Loucy (cell line): ENCODE measurements at regions not wholly inside any gene's neighbourhood (a gene's known extent, or its start where the extent isn't known, plus 50 kb on each side); places are given as distances from the start of the nearest gene placed in this dataset.

Experiments used
- H2AFZ ChIP-seq: fragments of 200-600 bp; sonication (generic); 2 replicates; pipeline ENCODE4 v1.6.0; 2016; ENCODE audit warnings: antibody characterized with exemption, mild to moderate bottlenecking, low read length, moderate library complexity
- H3F3A ChIP-seq: fragments of 200-600 bp; 2 replicates; pipeline ENCODE4 v1.6.0; 2016; ENCODE audit warnings: antibody characterized with exemption, low read depth, mild to moderate bottlenecking
- H3K27me3 ChIP-seq: fragments of 200-600 bp; sonication (generic); 2 replicates; pipeline ENCODE4 v1.6.1; 2014; ENCODE audit warnings: low read length, mild to moderate bottlenecking; ENCODE audit not compliant: insufficient read depth, poor library complexity, severe bottlenecking
- H3K36me3 ChIP-seq: fragments of 200-600 bp; sonication (generic); 2 replicates; pipeline ENCODE4 v1.6.1; 2016; ENCODE audit warnings: low read length; ENCODE audit not compliant: insufficient read depth
- H3K4me1 ChIP-seq: fragments of 200-600 bp; sonication (generic); 2 replicates; pipeline ENCODE4 v1.5.1; 2014; ENCODE audit warnings: low read length, mild to moderate bottlenecking; ENCODE audit not compliant: insufficient read depth, poor library complexity, severe bottlenecking
- H3K4me2 ChIP-seq: fragments of 200-600 bp; sonication (generic); 2 replicates; pipeline ENCODE4 v1.6.0; 2014; ENCODE audit warnings: antibody characterized with exemption, low read length, low read depth, mild to moderate bottlenecking; ENCODE audit not compliant: poor library complexity, severe bottlenecking
- H3K4me3 ChIP-seq: fragments of 200-600 bp; sonication (generic); 2 replicates; pipeline ENCODE4 v1.5.1; 2014; ENCODE audit warnings: low read length, mild to moderate bottlenecking, mixed read lengths; ENCODE audit not compliant: poor library complexity, severe bottlenecking
- H3K79me2 ChIP-seq: fragments of 200-600 bp; sonication (generic); 2 replicates; pipeline ENCODE4 v1.6.1; 2014; ENCODE audit warnings: low read length; ENCODE audit not compliant: insufficient read depth
- H3K9ac ChIP-seq: fragments of 200-600 bp; sonication (generic); 2 replicates; pipeline ENCODE4 v1.6.0; 2014; ENCODE audit warnings: mild to moderate bottlenecking, low read depth, low read length, moderate library complexity; ENCODE audit not compliant: poor library complexity, severe bottlenecking
- H3K9me2 ChIP-seq: fragments of 200-600 bp; sonication (generic); replicated peaks from 2 replicates; pipeline ENCODE4 v1.6.1; 2016; ENCODE audit warnings: low read depth, low read length, mixed read lengths
- H3K9me3 ChIP-seq: fragments of 200-600 bp; sonication (generic); 2 replicates; pipeline ENCODE4 v1.6.1; 2014; ENCODE audit warnings: mild to moderate bottlenecking, antibody characterized with exemption, low read length, low read depth; ENCODE audit not compliant: insufficient read depth
- H4K20me1 ChIP-seq: fragments of 200-600 bp; sonication (generic); 2 replicates; pipeline ENCODE4 v1.6.0; 2014; ENCODE audit warnings: antibody characterized with exemption, low read length, mild to moderate bottlenecking; ENCODE audit not compliant: insufficient read depth, poor library complexity, severe bottlenecking
- CTCF ChIP-seq: fragments of 200-600 bp; sonication (generic); conservative IDR thresholded peaks from 2 replicates; pipeline ENCODE4 v1.5.1; 2014; ENCODE audit warnings: mild to moderate bottlenecking, antibody characterized with exemption, low read length
- EZH2phosphoT487 ChIP-seq: fragments of 200-600 bp; IDR thresholded peaks from 2 replicates; pipeline ENCODE4 v1.6.1; 2018; ENCODE audit warnings: antibody characterized with exemption, mild to moderate bottlenecking, moderate library complexity, borderline replicate concordance

GRCh38 chr7:96774358-96774757 lies 64.7 kb upstream of the SEM1 start:
- no peak overlapping the region for H3K4me2 ChIP-seq
- no peaks in the 10 kb centered on the region for H3K27me3 ChIP-seq
- TF ChIP-seq CTCF (no peak), EZH2phosphoT487 (no peak)
- H3K4me1 ChIP-seq, result no peaks in the 10 kb centered on the region
- H4K20me1 ChIP-seq, result no peaks in the 10 kb centered on the region
- H3K9me2 ChIP-seq, result no peaks in the 10 kb centered on the region
- H3K4me3 ChIP-seq, result no peak overlapping the region
- H3K79me2 ChIP-seq, result no peaks in the 10 kb centered on the region
- H3K9ac ChIP-seq, result no peak overlapping the region
- no peaks in the 10 kb centered on the region for H3K36me3 ChIP-seq
- H3K9me3 ChIP-seq, result no peaks in the 10 kb centered on the region
- H3F3A ChIP-seq, result no peaks in the 10 kb centered on the region
- H2AFZ ChIP-seq, result no peak overlapping the region

- Histone ChIP-seq H3K4me3 (no peak overlapping the region), H3K9me3 (no peaks in the 10 kb centered on the region), H3K9ac (no peak overlapping the region), H3K27me3 (no peaks in the 10 kb centered on the region), H3F3A (no peaks in the 10 kb centered on the region), H2AFZ (no peak overlapping the region), H3K9me2 (no peaks in the 10 kb centered on the region), H3K4me1 (no peaks in the 10 kb centered on the region), H4K20me1 (no peaks in the 10 kb centered on the region), H3K79me2 (no peaks in the 10 kb centered on the region), H3K4me2 (no peak overlapping the region), H3K36me3 (no peaks in the 10 kb centered on the region)
- TF ChIP-seq CTCF (no peak), EZH2phosphoT487 (no peak)
These were observed 65.4 kb upstream of the SEM1 start for GRCh38 chr7:96775046-96775445.

DNA sequence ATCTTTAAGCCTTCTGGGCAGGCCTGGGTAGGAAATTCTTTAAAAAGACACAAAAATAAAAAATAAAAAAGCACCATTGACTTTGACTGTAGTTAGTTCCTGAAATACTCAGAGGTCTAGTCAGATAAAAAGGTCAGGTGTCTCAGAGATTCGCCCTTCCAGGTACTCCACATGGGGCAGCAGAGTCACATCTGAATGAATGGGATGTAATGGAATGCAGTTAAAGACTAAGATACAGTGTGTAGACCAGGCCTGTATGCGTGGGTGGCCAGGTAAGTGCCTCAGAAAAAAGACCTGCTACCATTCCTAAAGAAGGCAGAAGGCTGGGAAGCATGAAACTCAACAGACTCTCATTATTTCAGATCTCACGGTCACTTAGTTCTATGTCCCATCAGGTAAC lies 68.6 kb upstream of the SEM1 start:
- Histone ChIP-seq H2AFZ (no peak overlapping the region), H3K9me2 (no peaks in the 10 kb centered on the region), H3K9me3 (no peaks in the 10 kb centered on the region), H3K36me3 (no peaks in the 10 kb centered on the region), H3K27me3 (no peaks in the 10 kb centered on the region), H3K4me2 (no peak overlapping the region), H3K4me3 (no peak overlapping the region), H3K79me2 (no peaks in the 10 kb centered on the region), H3K4me1 (no peaks in the 10 kb centered on the region), H3K9ac (no peak overlapping the region), H4K20me1 (no peaks in the 10 kb centered on the region), H3F3A (no peaks in the 10 kb centered on the region)
- TF ChIP-seq CTCF, result peak; percentile 43
- no peak for TF ChIP-seq EZH2phosphoT487
